NOMO-1 (cell line): ENCODE measurements at regions not wholly inside any gene's neighbourhood (a gene's known extent, or its start where the extent isn't known, plus 50 kb on each side); places are given as distances from the start of the nearest gene placed in this dataset.

Experiments
- DNase-seq, 2 experiments: peaks; one replicate each; lab custom pipeline; 2025; ENCODE audit not compliant: unreplicated experiment in 2 of 2; lab: John Stamatoyannopoulos, UW

GRCh38 chr22:49161002-49161850 is 666.4 kb downstream of the BRD1 start:
- DNase-seq: no peak

GRCh38 chr22:49160261-49161001 is 667.2 kb downstream of the BRD1 start:
- no peak for DNase-seq

- DNase-seq: no peak
Observed at GRCh38 chr22:49159711-49160110, 668.0 kb downstream of the BRD1 start.

- DNase-seq: no peak
Observed at GRCh38 chr22:49158741-49159564, 668.7 kb downstream of the BRD1 start.

GRCh38 chr22:49157529-49158339 is 669.9 kb downstream of the BRD1 start:
- no peak for DNase-seq

- DNase-seq: no peak
Observed at GRCh38 chr22:49156662-49157285, 670.9 kb downstream of the BRD1 start.

- no peak for DNase-seq
Observed at GRCh38 chr22:49155770-49156580, 671.7 kb downstream of the BRD1 start.

GRCh38 chr22:49155039-49155769 is 672.5 kb downstream of the BRD1 start:
- no peak for DNase-seq

- no peak for DNase-seq
Observed at GRCh38 chr22:49154433-49154832, 673.2 kb downstream of the BRD1 start.

- no peak for DNase-seq
Observed at GRCh38 chr22:49153921-49154320, 673.8 kb downstream of the BRD1 start.

GRCh38 chr22:49152939-49153770 is 674.5 kb downstream of the BRD1 start:
- no peak for DNase-seq

GRCh38 chr22:49152127-49152938 is 675.3 kb downstream of the BRD1 start:
- DNase-seq: no peak

- DNase-seq: no peak
Observed at GRCh38 chr22:49151256-49152126, 676.2 kb downstream of the BRD1 start.

GRCh38 chr22:49150801-49151221 is 676.9 kb downstream of the BRD1 start:
- DNase-seq: no peak

- no peak for DNase-seq
Observed at GRCh38 chr22:49149721-49150608, 677.7 kb downstream of the BRD1 start.
